Small intestine (tissue), 7 donors: ENCODE measurements at regions not wholly inside any gene's neighbourhood (a gene's known extent, or its start where the extent isn't known, plus 50 kb on each side); places are given as distances from the start of the nearest gene placed in this dataset.
"Not testable (repeated sequence)": the region's sequence is repeated elsewhere in the genome, so short reads cannot be mapped to it uniquely, and the experiment has no call there.

Experiments used
- DNase-seq, 2 donors: peaks; one replicate each; pipeline versions ENCODE4 v3.0.0 to v3.0.0-alpha.2; 2013
- FAIRE-seq: peaks from 2 replicates; lab custom pipeline; 2012; peaks lifted over from hg19 to GRCh38; lab: Jason Lieb, UNC
- H3K27ac ChIP-seq, 3 donors: one replicate each; pipeline ENCODE4 v1.5.1; 2013; ENCODE audit warnings: low read length in 2 of 3, mild to moderate bottlenecking in 2 of 3, control low read depth in 1 of 3, inconsistent platforms in 1 of 3, low read depth in 1 of 3, moderate library complexity in 1 of 3
- H3K27me3 ChIP-seq, 3 donors: one replicate each; pipeline ENCODE4 v1.6.1; 2013; ENCODE audit warnings: low read length in 3 of 3, inconsistent platforms in 1 of 3; ENCODE audit not compliant: control insufficient read depth in 3 of 3, insufficient read depth in 3 of 3
- H3K36me3 ChIP-seq, 3 donors: one replicate each; pipeline ENCODE4 v1.6.1; 2013; ENCODE audit warnings: low read length in 3 of 3, inconsistent platforms in 1 of 3, low read depth in 1 of 3, mild to moderate bottlenecking in 1 of 3, moderate library complexity in 1 of 3; ENCODE audit not compliant: control insufficient read depth in 3 of 3, insufficient read depth in 2 of 3
- H3K4me1 ChIP-seq, 3 donors: one replicate each; pipeline ENCODE4 v1.6.1; 2013; ENCODE audit warnings: low read length in 2 of 3, inconsistent platforms in 1 of 3, low read depth in 1 of 3, mild to moderate bottlenecking in 1 of 3, moderate library complexity in 1 of 3; ENCODE audit not compliant: control insufficient read depth in 3 of 3, insufficient read depth in 2 of 3
- H3K4me3 ChIP-seq, 3 donors: one replicate each; pipeline ENCODE4 v1.5.1; 2013; ENCODE audit warnings: low read length in 3 of 3, control low read depth in 1 of 3, inconsistent platforms in 1 of 3, low read depth in 1 of 3, mild to moderate bottlenecking in 1 of 3, moderate library complexity in 1 of 3
- H3K9me3 ChIP-seq, 2 donors: one replicate each; pipeline ENCODE4 v1.6.1; 2013; ENCODE audit warnings: low read depth in 1 of 2, low read length in 1 of 2; ENCODE audit not compliant: control insufficient read depth in 2 of 2, insufficient read depth in 1 of 2
- WGBS, 3 donors: extraction: QIAGEN DNeasy Blood & Tissue Kit; methylation state at CpG; one replicate each; pipeline ENCODE4 v1.1.7; 2013; 5-methylcytosine and 5-hydroxymethylcytosine counted together
- donor health status: healthy with polysubstance abuse.
- donor health status: control.
- donor health status: control.
- donor health status: Bipolar disorder and iron deficiency.
- donor health status: healthy.

GRCh38 chr15:62320259-62320658, 155.2 kb upstream of the C2CD4B start:
- FAIRE-seq (no peak), DNase-seq (no peak)
- Histone ChIP-seq H3K27ac (no peak overlapping the region), H3K4me3 (no peak overlapping the region), H3K4me1 (no peaks in the 10 kb centered on the region), H3K9me3 (no peaks in the 10 kb centered on the region), H3K36me3 (no peaks in the 10 kb centered on the region), H3K27me3 (no peaks in the 10 kb centered on the region)
- 68 to 88% (median 80%) methylated on average over 2 of the region's 2 CpGs for WGBS, 3 donors

GRCh38 chr15:62323353-62323890, 158.3 kb upstream of the C2CD4B start:
- no peaks in the 10 kb centered on the region for H3K4me1 ChIP-seq
- no peak overlapping the region for H3K27ac ChIP-seq
- no peak for FAIRE-seq
- no peak overlapping the region for H3K4me3 ChIP-seq
- no peaks in the 10 kb centered on the region for H3K36me3 ChIP-seq
- WGBS, 3 donors, result 66 to 79% (median 71%) methylated on average over 8 of the region's 8 CpGs
- DNase-seq, result no peak
- H3K27me3 ChIP-seq, result peaks cover 0 to 5% (median 0%) of the 10 kb centered on the region in 3 donors
- no peaks in the 10 kb centered on the region for H3K9me3 ChIP-seq

- Histone ChIP-seq H3K4me3 (no peak overlapping the region), H3K27ac (no peak overlapping the region), H3K36me3 (no peaks in the 10 kb centered on the region), H3K9me3 (no peaks in the 10 kb centered on the region), H3K4me1 (no peaks in the 10 kb centered on the region), H3K27me3 (peaks cover 0 to 5% (median 0%) of the 10 kb centered on the region in 3 donors)
- WGBS, 3 donors, result 78 to 80% (median 79%) methylated on average over 5 of the region's 5 CpGs
- FAIRE-seq (no peak), DNase-seq (no peak)
Measured at GRCh38 chr15:62324382-62324781, 159.3 kb upstream of the C2CD4B start.

GRCh38 chr15:62325597-62325996, 160.5 kb upstream of the C2CD4B start:
- 78 to 81% (median 80%) methylated on average over 7 of the region's 7 CpGs for WGBS, 3 donors
- no peak for FAIRE-seq
- Histone ChIP-seq H3K27ac (no peak overlapping the region), H3K27me3 (peaks cover 0 to 5% (median 0%) of the 10 kb centered on the region in 3 donors), H3K36me3 (no peaks in the 10 kb centered on the region), H3K4me3 (no peak overlapping the region), H3K4me1 (no peaks in the 10 kb centered on the region), H3K9me3 (no peaks in the 10 kb centered on the region)
- no peak for DNase-seq

DNA sequence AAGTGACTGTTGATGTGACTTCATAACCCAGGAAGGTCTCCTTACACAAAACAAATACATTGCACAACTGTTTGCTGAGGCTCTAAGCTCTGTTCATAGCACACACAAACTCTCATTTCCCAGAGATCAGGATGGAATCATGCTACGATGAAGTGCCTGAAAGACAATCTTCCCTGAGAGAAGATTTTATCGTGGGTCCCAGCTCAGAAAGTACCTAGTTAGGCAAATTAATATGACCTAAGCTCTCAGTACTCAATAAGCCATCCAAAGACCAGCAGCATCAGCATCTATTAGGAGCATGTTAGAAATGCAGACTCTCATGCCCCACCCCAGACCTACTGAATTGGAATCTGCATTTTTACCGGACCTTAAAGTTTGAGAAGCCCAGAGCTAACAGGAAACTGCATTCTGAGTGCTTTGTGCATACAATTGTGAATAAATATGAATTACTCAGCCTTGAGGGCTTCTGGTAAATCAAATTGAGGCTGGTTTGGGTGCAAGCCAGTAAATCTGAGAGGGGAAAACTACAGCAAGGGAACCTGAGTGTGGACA, 161.5 kb upstream of the C2CD4B start:
- Histone ChIP-seq H3K27me3 (peaks cover 0 to 5% (median 0%) of the 10 kb centered on the region in 3 donors), H3K27ac (no peak overlapping the region), H3K36me3 (no peaks in the 10 kb centered on the region), H3K4me1 (no peaks in the 10 kb centered on the region), H3K4me3 (no peak overlapping the region), H3K9me3 (no peaks in the 10 kb centered on the region)
- DNase-seq (no peak), FAIRE-seq (no peak)
- WGBS, 3 donors, result 70 to 76% (median 72%) methylated on average over 3 of the region's 3 CpGs

DNA sequence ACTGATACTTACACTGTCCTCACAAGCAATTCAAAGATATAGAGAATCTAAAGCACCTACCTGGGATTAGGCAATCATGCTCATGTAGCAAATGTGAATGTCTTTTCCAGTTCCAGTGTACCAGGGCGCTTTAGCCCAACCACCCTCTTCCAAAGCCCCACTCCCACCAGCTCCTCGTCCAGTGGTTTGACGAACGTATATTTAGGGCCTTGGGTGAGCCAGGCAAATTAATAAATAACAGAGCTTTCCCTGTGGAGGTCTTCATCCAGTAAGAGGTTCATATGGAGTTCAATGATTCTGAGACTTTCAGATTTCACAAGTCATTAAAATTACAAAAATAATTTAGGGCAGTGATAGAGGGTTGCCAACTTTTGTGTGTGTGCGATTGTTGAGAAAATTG, 162.3 kb upstream of the C2CD4B start:
- Histone ChIP-seq H3K27ac (no peak overlapping the region), H3K4me3 (no peak overlapping the region), H3K4me1 (no peaks in the 10 kb centered on the region), H3K27me3 (peaks cover 0 to 5% (median 0%) of the 10 kb centered on the region in 3 donors), H3K36me3 (no peaks in the 10 kb centered on the region), H3K9me3 (no peaks in the 10 kb centered on the region)
- FAIRE-seq (no peak), DNase-seq (no peak)
- WGBS, 3 donors, result 90 to 92% (median 91%) methylated on average over 5 of the region's 5 CpGs

- FAIRE-seq, H3K36me3 ChIP-seq, H3K4me3 ChIP-seq, DNase-seq, H3K4me1 ChIP-seq, H3K27ac ChIP-seq, H3K9me3 ChIP-seq, H3K27me3 ChIP-seq: not testable (repeated sequence)
- WGBS, 3 donors, result 97 to 100% (median 97%) methylated on average over 4 to 29 of the region's 29 CpGs
Measured at GRCh38 chr15:62332472-62332871, 167.4 kb upstream of the C2CD4B start.

DNA sequence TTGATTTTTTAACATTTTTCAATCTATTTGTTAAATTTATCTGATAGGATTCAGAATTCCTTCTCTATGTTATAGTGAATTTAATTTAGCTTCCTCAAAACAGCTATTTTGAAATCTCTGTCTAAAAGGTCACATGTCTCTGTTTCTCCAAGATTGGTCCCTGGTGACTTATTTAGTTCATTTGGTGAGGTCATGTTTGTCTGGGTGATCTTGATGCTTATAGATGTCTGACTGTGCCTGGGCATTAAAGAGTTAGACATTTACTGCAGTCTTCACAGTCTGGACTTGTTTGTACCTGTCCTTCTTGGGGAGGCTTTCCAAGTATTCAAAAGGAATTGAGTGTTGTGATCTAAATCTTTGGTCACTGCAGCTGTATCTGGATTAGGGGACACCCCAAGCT, 169.5 kb upstream of the C2CD4B start:
- Histone ChIP-seq H3K27me3 (no peaks in the 10 kb centered on the region), H3K36me3 (no peaks in the 10 kb centered on the region), H3K27ac (no peak overlapping the region), H3K4me3 (no peak overlapping the region), H3K9me3 (peaks cover 0 to 3% of the 10 kb centered on the region in 2 donors), H3K4me1 (no peaks in the 10 kb centered on the region)
- FAIRE-seq (no peak), DNase-seq (no peak)

DNA sequence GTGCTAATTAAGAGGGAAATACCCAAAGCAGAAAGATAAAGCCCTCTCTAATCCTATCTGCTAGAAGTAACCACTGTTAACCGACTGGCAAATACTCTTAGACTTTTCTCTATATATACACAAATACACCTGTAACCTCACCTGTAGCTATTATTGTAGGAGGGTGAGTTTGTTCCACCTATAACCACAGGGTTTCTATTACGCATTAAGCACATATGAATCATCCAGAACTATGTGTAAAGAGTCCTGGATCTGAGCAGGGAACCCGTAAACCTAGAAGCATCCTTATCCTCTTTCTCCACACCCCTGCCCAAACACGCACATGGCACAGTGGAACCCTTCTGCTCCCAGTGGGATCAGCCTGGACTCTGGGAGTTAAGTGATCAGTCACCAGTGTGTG, 172.8 kb upstream of the C2CD4B start:
- no peak overlapping the region for H3K4me3 ChIP-seq
- H3K36me3 ChIP-seq, result no peaks in the 10 kb centered on the region
- no peak for FAIRE-seq
- H3K4me1 ChIP-seq, result no peaks in the 10 kb centered on the region
- H3K27ac ChIP-seq, result no peak overlapping the region
- H3K9me3 ChIP-seq, result peaks cover 0 to 3% of the 10 kb centered on the region in 2 donors
- no peak for DNase-seq
- H3K27me3 ChIP-seq, result no peaks in the 10 kb centered on the region
- 71 to 76% (median 72%) methylated on average over 4 of the region's 4 CpGs for WGBS, 3 donors
